ENCODE measurements at regions not wholly inside any gene's neighbourhood (a gene's known extent, or its start where the extent isn't known, plus 50 kb on each side); places are given as distances from the start of the nearest gene placed in this dataset.
"Not testable (repeated sequence)": the region's sequence is repeated elsewhere in the genome, so short reads cannot be mapped to it uniquely, and the experiment has no call there.

DNA sequence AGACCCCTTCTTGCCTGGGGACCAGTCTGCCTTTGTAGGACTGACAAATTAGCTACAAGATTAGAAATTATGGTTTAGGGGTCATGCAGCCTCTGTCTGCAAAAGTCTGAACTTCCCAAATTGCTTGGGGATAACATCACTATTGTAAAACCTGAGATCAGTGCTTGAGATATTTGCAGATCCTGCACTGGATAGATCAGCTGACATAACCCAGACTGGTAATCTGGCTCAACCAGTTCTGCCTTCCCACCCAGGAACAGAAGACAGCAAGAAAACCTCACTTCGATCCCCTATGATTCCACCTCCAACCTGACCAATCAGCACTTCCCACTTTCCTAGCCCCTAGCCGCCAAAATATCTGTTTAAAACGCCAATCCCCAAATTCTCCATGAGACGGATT is 202.8 kb upstream of the DIAPH2 start:
- TF ChIP-seq, protein P1, sequence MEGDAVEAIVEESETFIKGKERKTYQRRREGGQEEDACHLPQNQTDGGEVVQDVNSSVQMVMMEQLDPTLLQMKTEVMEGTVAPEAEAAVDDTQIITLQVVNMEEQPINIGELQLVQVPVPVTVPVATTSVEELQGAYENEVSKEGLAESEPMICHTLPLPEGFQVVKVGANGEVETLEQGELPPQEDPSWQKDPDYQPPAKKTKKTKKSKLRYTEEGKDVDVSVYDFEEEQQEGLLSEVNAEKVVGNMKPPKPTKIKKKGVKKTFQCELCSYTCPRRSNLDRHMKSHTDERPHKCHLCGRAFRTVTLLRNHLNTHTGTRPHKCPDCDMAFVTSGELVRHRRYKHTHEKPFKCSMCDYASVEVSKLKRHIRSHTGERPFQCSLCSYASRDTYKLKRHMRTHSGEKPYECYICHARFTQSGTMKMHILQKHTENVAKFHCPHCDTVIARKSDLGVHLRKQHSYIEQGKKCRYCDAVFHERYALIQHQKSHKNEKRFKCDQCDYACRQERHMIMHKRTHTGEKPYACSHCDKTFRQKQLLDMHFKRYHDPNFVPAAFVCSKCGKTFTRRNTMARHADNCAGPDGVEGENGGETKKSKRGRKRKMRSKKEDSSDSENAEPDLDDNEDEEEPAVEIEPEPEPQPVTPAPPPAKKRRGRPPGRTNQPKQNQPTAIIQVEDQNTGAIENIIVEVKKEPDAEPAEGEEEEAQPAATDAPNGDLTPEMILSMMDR (IDR thresholded peaks at IDR 0.05; ENCODE audit: borderline replicate concordance, insufficient read depth, low read depth, low read length) = no peak
- no peak overlapping the region for H3K4me3 ChIP-seq (ENCODE audit: low read depth, low read length)

DNA sequence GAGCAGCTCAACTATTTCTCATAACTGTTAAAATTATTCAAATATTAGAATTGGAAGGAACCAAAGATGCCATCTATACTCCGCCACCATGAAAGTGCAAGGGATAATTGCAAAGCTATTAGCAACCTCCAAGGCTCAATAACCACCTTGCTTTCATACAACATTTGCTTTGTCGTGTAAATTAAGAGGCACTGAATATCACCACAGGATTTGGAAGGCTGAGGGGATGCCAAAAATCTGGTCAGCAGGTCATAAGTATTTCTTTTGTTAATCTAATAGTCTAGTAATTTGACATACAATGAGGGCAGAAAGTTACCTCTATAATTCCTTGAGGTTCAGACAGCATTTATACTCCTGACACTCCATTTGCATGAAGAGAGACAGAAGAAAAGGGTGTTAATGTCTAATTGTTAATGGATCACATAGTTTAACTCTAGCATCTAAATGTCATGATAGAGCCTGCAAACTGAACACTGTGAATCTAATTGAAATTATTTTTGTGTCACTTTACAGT is 200.9 kb upstream of the DIAPH2 start:
- TF ChIP-seq, protein P1 (IDR thresholded peaks at IDR 0.05; ENCODE audit: borderline replicate concordance, insufficient read depth, low read depth, low read length) = no peak
- H3K4me3 ChIP-seq (ENCODE audit: low read depth, low read length) = no peak overlapping the region

DNA sequence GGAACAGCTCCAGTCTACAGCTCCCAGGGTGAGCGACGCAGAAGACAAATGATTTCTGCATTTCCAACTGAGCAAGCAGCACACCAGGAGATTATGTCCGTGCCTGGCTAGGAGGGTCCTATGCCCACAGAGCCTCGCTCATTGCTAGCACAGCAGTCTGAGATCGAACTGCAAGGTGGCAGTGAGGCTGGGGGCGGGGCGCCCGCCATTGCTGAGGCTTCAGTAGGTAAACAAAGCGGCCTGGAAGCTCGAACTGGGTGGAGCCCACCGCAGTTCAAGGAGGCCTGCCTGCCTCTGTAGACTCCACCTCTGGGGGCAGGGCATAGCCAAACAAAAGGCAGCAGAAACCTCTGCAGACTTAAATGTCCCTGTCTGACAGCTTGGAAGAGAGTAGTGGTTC is 198.0 kb upstream of the DIAPH2 start:
- H3K4me3 ChIP-seq (ENCODE audit: low read depth, low read length) = not testable (repeated sequence)

DNA sequence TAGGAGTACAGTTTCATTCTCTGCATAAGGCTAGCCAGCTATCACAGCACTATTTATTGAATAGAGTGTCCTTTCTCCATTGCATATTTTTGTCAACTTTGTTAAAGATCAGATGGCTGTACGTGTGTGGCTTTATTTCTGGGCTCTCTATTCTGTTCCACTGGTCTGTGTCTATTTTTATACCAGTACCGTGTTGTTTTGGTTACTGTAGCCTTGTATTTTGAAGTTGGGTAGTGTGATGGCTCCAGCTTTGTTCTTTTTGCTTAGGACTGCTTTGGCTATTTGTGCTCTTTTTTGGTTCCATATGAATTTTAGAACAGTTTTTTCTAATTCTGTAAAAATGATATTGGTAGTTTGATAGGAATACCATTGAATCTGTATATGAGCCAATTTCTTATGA is 182.1 kb upstream of the DIAPH2 start:
- TF ChIP-seq, protein P1 (IDR thresholded peaks at IDR 0.05; ENCODE audit: borderline replicate concordance, insufficient read depth, low read depth, low read length) = no peak
- H3K4me3 ChIP-seq (ENCODE audit: low read depth, low read length) = no peak overlapping the region

DNA sequence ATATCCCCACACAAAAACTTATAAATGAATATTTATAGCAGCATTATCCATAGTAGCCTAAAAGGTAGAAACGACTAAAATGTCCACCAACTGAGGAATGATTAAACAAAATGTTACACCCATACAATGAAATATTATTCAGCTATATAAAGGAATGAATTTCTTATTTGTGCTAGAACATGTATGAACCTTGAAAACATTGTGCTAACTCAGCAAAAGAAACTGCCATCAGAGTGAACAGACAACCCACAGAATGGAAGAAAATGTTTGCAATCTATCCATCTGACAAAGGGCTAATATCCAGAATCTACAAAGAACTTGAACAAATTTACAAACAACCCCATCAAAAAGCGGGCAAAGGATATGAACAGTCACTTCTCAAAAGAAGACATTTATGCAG is 155.3 kb upstream of the DIAPH2 start:
- not testable (repeated sequence) for H3K4me3 ChIP-seq (ENCODE audit: low read depth, low read length)

DNA sequence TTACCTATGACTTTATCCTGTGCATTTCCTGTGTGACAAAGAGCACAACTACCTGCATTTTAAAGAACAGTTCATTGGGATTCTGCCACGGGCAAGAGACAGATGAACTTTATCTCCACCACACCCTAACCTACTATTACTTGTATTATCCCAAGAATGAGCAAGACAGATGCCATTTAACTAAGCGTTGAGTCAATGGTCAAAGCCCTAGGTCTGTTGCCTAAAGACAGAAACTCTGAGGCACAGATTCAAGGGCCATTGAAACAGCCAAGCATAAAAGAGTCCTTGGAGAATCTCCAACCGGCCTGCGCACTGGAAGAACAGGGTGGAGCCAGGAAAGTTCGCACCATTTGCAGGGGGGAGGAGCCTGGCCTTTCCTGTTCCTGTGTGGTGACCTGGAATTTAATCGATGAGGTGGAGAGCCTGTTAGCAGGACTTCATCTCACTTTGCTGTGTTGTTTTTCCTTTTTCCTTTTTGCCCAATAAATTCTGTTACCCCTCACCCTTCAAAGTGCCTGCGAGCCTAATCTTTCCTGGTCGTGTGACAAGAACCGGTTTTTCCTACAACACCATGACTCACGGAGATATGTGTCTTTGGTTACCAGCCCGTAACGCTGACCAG is 146.4 kb upstream of the DIAPH2 start:
- H3K4me3 ChIP-seq (ENCODE audit: low read depth, low read length) = no peak overlapping the region
- TF ChIP-seq, protein P1 (IDR thresholded peaks at IDR 0.05; ENCODE audit: borderline replicate concordance, insufficient read depth, low read depth, low read length) = no peak

DNA sequence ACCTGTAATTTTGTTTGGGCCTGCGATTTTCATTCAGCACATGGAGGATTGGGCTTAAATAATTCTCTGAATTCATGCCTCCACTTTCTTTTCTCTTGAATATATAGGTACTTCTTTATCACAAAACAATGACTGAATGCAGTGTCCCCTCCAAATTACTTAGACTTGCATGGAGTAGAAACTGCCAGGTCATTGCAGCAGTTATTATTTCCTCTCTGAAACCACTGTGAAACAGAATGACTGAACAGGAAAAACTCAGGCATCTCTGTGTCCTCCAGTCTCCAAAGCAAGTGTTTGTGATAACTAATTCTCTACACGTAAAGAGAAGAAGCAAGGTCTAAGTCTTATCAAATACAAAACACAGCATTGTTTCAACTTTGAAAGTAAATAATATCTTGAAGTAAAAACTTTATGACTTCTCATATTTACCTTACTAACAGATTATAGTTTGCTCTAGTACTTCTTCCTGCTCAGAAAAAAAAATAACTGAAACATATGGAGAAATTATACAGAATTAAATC is 144.5 kb upstream of the DIAPH2 start:
- H3K4me3 ChIP-seq (ENCODE audit: low read depth, low read length) = no peak overlapping the region
- TF ChIP-seq, protein P1 (IDR thresholded peaks at IDR 0.05; ENCODE audit: borderline replicate concordance, insufficient read depth, low read depth, low read length) = no peak

DNA sequence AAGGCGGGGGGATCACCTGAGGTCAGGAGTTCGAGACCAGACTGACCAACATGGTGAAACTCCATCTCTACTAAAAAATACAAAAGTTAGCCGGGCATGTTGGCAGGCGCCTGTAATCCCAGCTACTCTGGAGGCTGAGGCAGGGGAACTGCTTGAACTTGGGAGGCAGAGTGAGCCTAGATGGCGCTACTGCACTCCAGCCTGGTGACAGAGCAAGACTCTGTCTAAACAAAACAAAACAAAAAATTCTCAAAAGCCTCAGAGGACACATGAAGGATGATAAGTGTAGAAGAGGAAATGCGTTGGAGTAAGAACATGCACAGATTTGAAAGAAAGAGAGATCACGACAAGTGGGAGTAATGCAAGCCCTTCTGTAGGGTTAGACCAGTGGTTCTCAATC is 138.4 kb upstream of the DIAPH2 start:
- TF ChIP-seq, protein P1 (IDR thresholded peaks at IDR 0.05; ENCODE audit: borderline replicate concordance, insufficient read depth, low read depth, low read length) = 0 out of 2 replicates have a peak, but pooled peaks have one; percentile 11
- not testable (repeated sequence) for H3K4me3 ChIP-seq (ENCODE audit: low read depth, low read length)

Measured in GM12875 (cell line).